ENCODE measurements at regions not wholly inside any gene's neighbourhood (a gene's known extent, or its start where the extent isn't known, plus 50 kb on each side); places are given as distances from the start of the nearest gene placed in this dataset.

DNA sequence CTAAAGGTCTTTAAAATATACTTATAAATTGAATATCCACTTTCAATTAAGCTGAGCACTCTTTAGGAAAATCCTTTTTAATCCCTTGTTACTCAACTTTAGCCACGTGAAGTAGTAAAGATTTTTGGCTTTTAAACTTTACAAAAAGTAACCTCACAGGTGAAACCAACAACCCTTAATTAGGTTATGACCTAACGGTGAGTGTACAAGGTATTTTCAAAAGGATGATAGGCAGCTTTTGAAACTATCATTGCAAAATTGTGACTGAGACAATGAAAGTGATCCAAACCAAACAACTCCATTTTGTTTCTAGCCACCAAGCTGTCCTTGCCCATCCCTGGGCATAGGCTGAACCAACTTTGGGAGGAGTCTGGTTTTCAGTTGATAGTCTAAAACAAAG is 940.2 kb downstream of the OTOL1 start:
- no peak overlapping the region for H3K4me3 ChIP-seq
- H3K4me1 ChIP-seq, result no peaks in the 10 kb centered on the region
- H3K36me3 ChIP-seq, result no peaks in the 10 kb centered on the region
- intact Hi-C loops (cut with DNase I), result no loop called here
- no peaks in the 10 kb centered on the region for H3K9me3 ChIP-seq
- TF ChIP-seq, protein P1, sequence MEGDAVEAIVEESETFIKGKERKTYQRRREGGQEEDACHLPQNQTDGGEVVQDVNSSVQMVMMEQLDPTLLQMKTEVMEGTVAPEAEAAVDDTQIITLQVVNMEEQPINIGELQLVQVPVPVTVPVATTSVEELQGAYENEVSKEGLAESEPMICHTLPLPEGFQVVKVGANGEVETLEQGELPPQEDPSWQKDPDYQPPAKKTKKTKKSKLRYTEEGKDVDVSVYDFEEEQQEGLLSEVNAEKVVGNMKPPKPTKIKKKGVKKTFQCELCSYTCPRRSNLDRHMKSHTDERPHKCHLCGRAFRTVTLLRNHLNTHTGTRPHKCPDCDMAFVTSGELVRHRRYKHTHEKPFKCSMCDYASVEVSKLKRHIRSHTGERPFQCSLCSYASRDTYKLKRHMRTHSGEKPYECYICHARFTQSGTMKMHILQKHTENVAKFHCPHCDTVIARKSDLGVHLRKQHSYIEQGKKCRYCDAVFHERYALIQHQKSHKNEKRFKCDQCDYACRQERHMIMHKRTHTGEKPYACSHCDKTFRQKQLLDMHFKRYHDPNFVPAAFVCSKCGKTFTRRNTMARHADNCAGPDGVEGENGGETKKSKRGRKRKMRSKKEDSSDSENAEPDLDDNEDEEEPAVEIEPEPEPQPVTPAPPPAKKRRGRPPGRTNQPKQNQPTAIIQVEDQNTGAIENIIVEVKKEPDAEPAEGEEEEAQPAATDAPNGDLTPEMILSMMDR (IDR thresholded peaks at IDR 0.05), result no peak
- DNase-seq (ENCODE audit: low spot score in 2 of 2), result no peak
- H3K27ac ChIP-seq, result no peak overlapping the region
- no peaks in the 10 kb centered on the region for H3K27me3 ChIP-seq

DNA sequence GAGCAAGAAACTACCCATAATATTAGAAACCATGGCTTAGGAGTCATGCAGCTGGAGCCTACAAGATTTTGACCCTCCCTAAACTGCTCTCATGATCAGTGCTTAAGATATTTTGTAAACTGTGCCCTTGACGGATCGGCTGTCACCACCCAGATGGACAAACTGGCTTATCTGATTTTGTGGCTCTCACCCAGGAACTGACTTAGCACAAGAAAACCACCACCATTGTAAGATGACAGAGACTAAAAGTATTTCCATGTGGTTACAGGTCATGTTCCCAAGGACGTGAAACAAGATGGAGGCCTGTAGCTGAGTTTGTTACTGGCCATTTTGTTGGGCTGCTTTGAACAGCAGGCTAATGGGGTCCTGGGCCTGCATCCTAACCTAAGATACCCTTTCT is 940.9 kb downstream of the OTOL1 start:
- TF ChIP-seq, protein P1 (IDR thresholded peaks at IDR 0.05), result no peak
- no peaks in the 10 kb centered on the region for H3K36me3 ChIP-seq
- no peaks in the 10 kb centered on the region for H3K4me1 ChIP-seq
- no peak for DNase-seq (ENCODE audit: low spot score in 2 of 2)
- H3K9me3 ChIP-seq, result no peaks in the 10 kb centered on the region
- H3K27me3 ChIP-seq, result no peaks in the 10 kb centered on the region
- H3K4me3 ChIP-seq, result no peak overlapping the region
- no peak overlapping the region for H3K27ac ChIP-seq
- intact Hi-C loops (cut with DNase I), result no loop called here

DNA sequence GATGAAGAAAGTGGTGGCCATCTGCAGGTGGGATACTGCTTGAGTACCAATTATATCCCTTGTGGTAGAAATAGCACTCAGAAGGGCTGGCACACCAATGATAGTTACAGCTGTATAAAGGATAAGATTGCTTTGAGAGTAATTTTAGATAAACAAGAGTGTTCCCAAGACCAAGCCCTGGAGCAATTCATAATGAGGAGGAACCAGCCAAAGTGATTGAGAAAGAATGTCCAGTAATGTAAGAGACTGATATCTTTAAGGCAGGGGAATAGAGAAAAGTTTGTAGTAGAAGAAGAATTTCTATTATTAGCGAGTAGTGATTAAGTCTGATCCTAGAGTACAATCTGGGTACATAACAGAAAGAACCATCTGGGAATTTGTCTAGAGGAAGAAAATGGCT is 945.1 kb downstream of the OTOL1 start:
- Histone ChIP-seq H3K9me3 (no peaks in the 10 kb centered on the region), H3K27me3 (no peaks in the 10 kb centered on the region), H3K4me1 (no peaks in the 10 kb centered on the region), H3K27ac (no peak overlapping the region), H3K36me3 (no peaks in the 10 kb centered on the region), H3K4me3 (no peak overlapping the region)
- TF ChIP-seq, protein P1 (IDR thresholded peaks at IDR 0.05), result no peak
- no peak for DNase-seq (ENCODE audit: low spot score in 2 of 2)
- intact Hi-C loops (cut with DNase I), result no loop called here

DNA sequence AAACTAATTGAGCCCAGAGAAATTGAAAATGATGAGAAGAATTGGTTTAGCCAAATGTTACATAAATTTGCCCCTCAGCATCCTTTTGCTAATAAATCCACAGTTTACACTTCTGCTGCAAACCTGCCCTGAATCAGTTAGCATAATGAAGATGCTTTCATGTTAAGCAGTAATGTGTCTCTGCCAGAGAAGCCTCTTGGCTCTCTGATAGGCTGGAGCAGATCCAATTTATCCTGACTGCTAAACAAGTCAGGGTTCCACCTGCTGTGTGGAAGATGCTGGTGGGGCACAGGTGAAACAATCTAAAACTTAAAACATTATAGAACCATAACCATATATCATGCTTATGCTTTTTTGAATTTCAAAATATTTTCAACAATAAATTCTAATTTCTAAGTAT is 946.8 kb downstream of the OTOL1 start:
- DNase-seq (ENCODE audit: low spot score in 2 of 2), result no peak
- Histone ChIP-seq H3K36me3 (no peaks in the 10 kb centered on the region), H3K27ac (no peak overlapping the region), H3K9me3 (no peaks in the 10 kb centered on the region), H3K27me3 (no peaks in the 10 kb centered on the region), H3K4me3 (no peak overlapping the region), H3K4me1 (no peaks in the 10 kb centered on the region)
- TF ChIP-seq, protein P1 (IDR thresholded peaks at IDR 0.05), result no peak
- intact Hi-C loops (cut with DNase I), result no loop called here

DNA sequence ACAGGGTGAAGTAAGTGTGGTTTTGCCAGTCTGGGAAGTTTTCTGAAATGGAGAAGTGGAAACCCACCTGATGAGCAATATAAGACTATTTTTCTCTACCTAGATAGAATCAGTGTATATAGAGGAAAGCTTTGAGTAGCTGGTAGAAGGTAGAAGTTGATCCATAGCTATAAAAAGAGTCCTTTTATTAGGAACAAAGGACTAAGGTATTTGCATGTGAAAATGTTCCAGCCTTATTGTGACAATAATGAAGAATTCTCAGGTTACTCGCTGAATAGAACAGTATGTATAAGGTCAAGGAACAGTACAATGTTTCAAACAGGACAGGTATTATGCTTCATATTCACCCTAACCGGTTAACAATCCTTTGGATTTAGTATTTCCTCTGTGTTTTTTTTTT is 972.2 kb downstream of the OTOL1 start:
- TF ChIP-seq, protein P1 (IDR thresholded peaks at IDR 0.05), result no peak
- Histone ChIP-seq H3K27ac (no peak overlapping the region), H3K36me3 (no peaks in the 10 kb centered on the region), H3K27me3 (no peaks in the 10 kb centered on the region), H3K4me1 (no peaks in the 10 kb centered on the region), H3K4me3 (no peak overlapping the region), H3K9me3 (no peaks in the 10 kb centered on the region)
- intact Hi-C loops (cut with DNase I), result no loop called here
- no peak for DNase-seq (ENCODE audit: low spot score in 2 of 2)

DNA sequence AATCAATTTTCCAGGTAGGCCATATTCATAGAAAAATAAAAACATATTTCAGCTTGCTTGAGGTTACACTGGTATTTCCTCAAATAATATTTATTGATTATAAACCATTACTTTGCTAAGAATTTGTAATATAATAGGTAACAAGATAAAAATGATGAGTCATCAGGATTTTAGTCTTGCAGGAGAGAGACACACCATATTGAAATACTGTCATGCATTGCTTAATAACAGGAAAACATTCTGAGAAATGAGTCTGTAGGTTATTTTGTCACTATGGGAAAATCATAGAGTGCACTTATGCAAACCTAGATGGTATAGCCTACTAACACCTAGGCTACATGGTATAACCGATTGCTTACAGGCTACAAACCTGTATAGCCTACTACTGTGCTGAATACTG is 990.5 kb downstream of the OTOL1 start:
- intact Hi-C loops (cut with DNase I), result no loop called here
- Histone ChIP-seq H3K36me3 (no peaks in the 10 kb centered on the region), H3K4me3 (no peak overlapping the region), H3K27me3 (no peaks in the 10 kb centered on the region), H3K9me3 (no peaks in the 10 kb centered on the region), H3K4me1 (no peaks in the 10 kb centered on the region), H3K27ac (no peak overlapping the region)
- TF ChIP-seq, protein P1 (IDR thresholded peaks at IDR 0.05), result no peak
- no peak for DNase-seq (ENCODE audit: low spot score in 2 of 2)
